GM13977 (cell line): ENCODE measurements at regions not wholly inside any gene's neighbourhood (a gene's known extent, or its start where the extent isn't known, plus 50 kb on each side); places are given as distances from the start of the nearest gene placed in this dataset.

ENCODE experiments used
- DNase-seq: peaks from one replicate; pipeline ENCODE4 v3.0.0; 2012; ENCODE audit warnings: low spot score
- CTCF ChIP-seq: IDR thresholded peaks from 2 replicates; pipeline ENCODE4 v1.5.1; 2012; ENCODE audit warnings: mild to moderate bottlenecking, control low read depth; ENCODE audit not compliant: insufficient read depth; ENCODE audit errors: extremely low read depth, missing control alignments
- in situ Hi-C: fragments of 300-500 bp; cut with MboI; formaldehyde crosslinking; loops from one replicate; pipeline ENCODE4 v1.12.0; 2022; ENCODE audit warnings: low sequenced_read_pairs, low pct_unique_long_range_greater_than_20kb, mixed read lengths, inconsistent platforms; ENCODE audit not compliant: unreplicated experiment

GRCh38 chr18:65464361-65464760 is 286.5 kb upstream of the CDH7 start:
- in situ Hi-C loops, result no loop called here
- no peak for DNase-seq
- TF ChIP-seq CTCF, result no peak

GRCh38 chr18:65459741-65460140 is 291.1 kb upstream of the CDH7 start:
- DNase-seq, result no peak
- in situ Hi-C loops, result no loop called here
- TF ChIP-seq CTCF, result no peak

- in situ Hi-C loops, result no loop called here
- no peak for DNase-seq
- no peak for TF ChIP-seq CTCF
Observed at GRCh38 chr18:65458871-65459270, 291.9 kb upstream of the CDH7 start.

GRCh38 chr18:65439188-65439587 is 311.6 kb upstream of the CDH7 start:
- TF ChIP-seq CTCF, result no peak
- DNase-seq, result no peak
- in situ Hi-C loops, result no loop called here

GRCh38 chr18:65436430-65436829 is 314.4 kb upstream of the CDH7 start:
- no peak for TF ChIP-seq CTCF
- no peak for DNase-seq
- in situ Hi-C loops, result no loop called here

- no peak for TF ChIP-seq CTCF
- DNase-seq, result no peak
- in situ Hi-C loops, result no loop called here
Observed at GRCh38 chr18:65435534-65435933, 315.3 kb upstream of the CDH7 start.

GRCh38 chr18:65429601-65430000 is 321.2 kb upstream of the CDH7 start:
- in situ Hi-C loops, result no loop called here
- no peak for TF ChIP-seq CTCF
- no peak for DNase-seq
